HCT116 (cell line): ENCODE measurements at regions not wholly inside any gene's neighbourhood (a gene's known extent, or its start where the extent isn't known, plus 50 kb on each side); places are given as distances from the start of the nearest gene placed in this dataset.

ENCODE experiments used
- ATAC-seq: fragments of 200-7000 bp; cut with Tn5 transposase; 2 replicates; pipeline ENCODE4 v1.9.1; 2020; ENCODE audit warnings: mild to moderate bottlenecking, moderate library complexity
- BruUV-seq: library from RNA; stranded (reverse); fragments of 400-500 nt; replicated peaks from 2 replicates; lab custom pipeline; 2021; lab: Mats Ljungman, UMichigan
- CTCF ChIA-PET: fragments of 300-600 bp; sonication (Branson Sonifier 250); formaldehyde crosslinking; loops from one replicate; lab custom pipeline; 2021; ENCODE audit warnings: antibody characterized with exemption; lab: Charles Lee
- POLR2A ChIA-PET: fragments of 300-600, 350-600 bp; sonication (Branson Sonifier 250); formaldehyde crosslinking; loops from one replicate; lab custom pipeline; 2021; ENCODE audit warnings: antibody characterized with exemption; lab: Charles Lee
- RAD21 ChIA-PET, 2 experiments: fragments of 300-600 bp; sonication (Branson Sonifier 250); formaldehyde crosslinking; loops; one replicate each; lab custom pipeline; 2023; ENCODE audit warnings: low total read pairs in 2 of 2; ENCODE audit not compliant: uncharacterized antibody in 2 of 2, unreplicated experiment in 2 of 2, low non-redundant PET in 1 of 2; lab: Charles Lee
- DNase-seq: peaks from one replicate; pipeline ENCODE4 v3.0.0-alpha.2; 2010; ENCODE audit warnings: low read depth, low spot score
- H2AFZ ChIP-seq: fragments of 200-600 bp; shearing (Covaris generic), sonication (generic); 2 replicates; pipeline ENCODE4 v1.6.1; 2017; ENCODE audit warnings: low read depth, mixed run types, mixed read lengths, antibody characterized with exemption, low read length; ENCODE audit not compliant: poor library complexity, severe bottlenecking
- H3K27ac ChIP-seq: 2 replicates; pipeline ENCODE4 v1.5.1; 2012; ENCODE audit warnings: low read depth, low read length
- H3K27me3 ChIP-seq: fragments of 200-600 bp; sonication (generic); 2 replicates; pipeline ENCODE4 v1.6.1; 2016; ENCODE audit warnings: mixed run types, low read length, mixed read lengths; ENCODE audit not compliant: insufficient read depth
- H3K36me3 ChIP-seq, 2 experiments: fragments of 200-500 bp in 1 of 2; fragments of 200-600 bp in 1 of 2; sonication (Bioruptor generic) in 1 of 2; sonication (generic) in 1 of 2; 2 replicates each; pipeline versions ENCODE4 v1.5.1 to v1.6.1; 2014 to 2016; ENCODE audit warnings: low read length in 2 of 2, inconsistent platforms in 1 of 2, mixed read lengths in 1 of 2, mixed run types in 1 of 2; ENCODE audit not compliant: insufficient read depth in 2 of 2, control insufficient read depth in 1 of 2
- H3K4me1 ChIP-seq, 2 experiments: fragments of 200-600 bp in 1 of 2; sonication (generic) in 1 of 2; 2 replicates each; pipeline versions ENCODE4 v1.5.1 to v1.6.1; 2012 to 2017; ENCODE audit warnings: low read length in 2 of 2, inconsistent platforms in 1 of 2, mild to moderate bottlenecking in 1 of 2, mixed read lengths in 1 of 2, mixed run types in 1 of 2, moderate library complexity in 1 of 2; ENCODE audit not compliant: insufficient read depth in 2 of 2, control insufficient read depth in 1 of 2
- H3K4me2 ChIP-seq: fragments of 200-600 bp; sonication (generic); 2 replicates; pipeline ENCODE4 v1.6.1; 2017; ENCODE audit warnings: mixed run types, low read length, mixed read lengths
- H3K4me3 ChIP-seq, 2 experiments: fragments of 200-600 bp in 1 of 2; sonication (generic) in 1 of 2; replicated peaks in 1 of 2; 2 replicates each; pipeline ENCODE4 v1.5.1; 2011 to 2016; ENCODE audit warnings: low read length in 2 of 2, control low read depth in 1 of 2, low read depth in 1 of 2, mild to moderate bottlenecking in 1 of 2, mixed read lengths in 1 of 2, mixed run types in 1 of 2
- H3K79me2 ChIP-seq: fragments of 200-600 bp; sonication (generic); 2 replicates; pipeline ENCODE4 v1.6.1; 2017; ENCODE audit warnings: mild to moderate bottlenecking, mixed run types, low read length, moderate library complexity, mixed read lengths; ENCODE audit not compliant: insufficient read depth
- H3K9ac ChIP-seq: fragments of 200-600 bp; sonication (generic); 2 replicates; pipeline ENCODE4 v1.6.1; 2016; ENCODE audit warnings: low read length, mixed read lengths
- H3K9me2 ChIP-seq: fragments of 200-600 bp; sonication (generic), shearing (Covaris generic); 2 replicates; pipeline ENCODE4 v1.6.1; 2017; ENCODE audit warnings: mixed run types, mild to moderate bottlenecking, moderate library complexity; ENCODE audit not compliant: insufficient read depth
- H3K9me3 ChIP-seq, 2 experiments: fragments of 200-500 bp in 1 of 2; fragments of 200-600 bp in 1 of 2; sonication (Bioruptor generic) in 1 of 2; sonication (generic) in 1 of 2; 2 replicates each; pipeline ENCODE4 v1.6.1; 2014 to 2017; ENCODE audit warnings: low read length in 2 of 2, mixed read lengths in 2 of 2, inconsistent platforms in 1 of 2, low read depth in 1 of 2, mild to moderate bottlenecking in 1 of 2, mixed run types in 1 of 2, moderate library complexity in 1 of 2; ENCODE audit not compliant: control insufficient read depth in 1 of 2, insufficient read depth in 1 of 2
- H4K20me1 ChIP-seq: fragments of 200-600 bp; sonication (generic), shearing (Covaris generic); 2 replicates; pipeline ENCODE4 v1.6.1; 2017; ENCODE audit warnings: mixed run types, mild to moderate bottlenecking, moderate library complexity; ENCODE audit not compliant: insufficient read depth
- EGR1 ChIP-seq: IDR thresholded peaks from 2 replicates; pipeline ENCODE4 v1.6.1; 2012; ENCODE audit warnings: low read depth
- EZH2 ChIP-seq: fragments of 200-600 bp; sonication (generic); IDR thresholded peaks from 2 replicates; pipeline ENCODE4 v1.6.1; 2017; ENCODE audit warnings: antibody characterized with exemption, mixed run types
- JUND ChIP-seq: IDR thresholded peaks from 2 replicates; pipeline ENCODE4 v1.6.1; 2012
- MAX ChIP-seq: IDR thresholded peaks from 2 replicates; pipeline ENCODE4 v1.6.1; 2012
- POLR2A ChIP-seq: IDR thresholded peaks from 2 replicates; pipeline ENCODE4 v1.7.0; 2011; ENCODE audit warnings: borderline replicate concordance; ENCODE audit not compliant: insufficient read depth, insufficient read length; ENCODE audit errors: extremely low read depth
- POLR2AphosphoS5 ChIP-seq: IDR thresholded peaks from 2 replicates; pipeline ENCODE4 v1.6.1; 2011; ENCODE audit warnings: mild to moderate bottlenecking, low read depth, low read length, moderate library complexity
- RAD21 ChIP-seq: IDR thresholded peaks from 2 replicates; pipeline ENCODE4 v1.6.1; 2012; ENCODE audit warnings: low read depth, mild to moderate bottlenecking
- SIN3A ChIP-seq: IDR thresholded peaks from 2 replicates; pipeline ENCODE4 v1.6.1; 2012; ENCODE audit warnings: low read depth
- SRF ChIP-seq: IDR thresholded peaks from 2 replicates; pipeline ENCODE4 v1.6.1; 2012; ENCODE audit warnings: low read depth
- TCF7L2 ChIP-seq: IDR thresholded peaks from 2 replicates; pipeline ENCODE4 v1.7.0; 2011; ENCODE audit warnings: borderline replicate concordance, inconsistent platforms; ENCODE audit not compliant: insufficient read depth, insufficient read length; ENCODE audit errors: extremely low read depth
- ZFX ChIP-seq: fragments of 450-650 bp; IDR thresholded peaks from 2 replicates; pipeline ENCODE4 v1.6.1; 2017
- intact Hi-C: fragments of 100-400 bp; cut with micrococcal nuclease; formaldehyde crosslinking; loops from 2 replicates; pipeline ENCODE4 v1.10.0; 2022
- TF ChIP-seq, protein P1 (sequence below): IDR thresholded peaks from 2 replicates; pipeline ENCODE4 v1.6.1; 2012; ENCODE audit warnings: low read depth
- TF ChIP-seq, protein P2 (sequence below), 3 experiments: fragments of 200-600 bp in 1 of 3; sonication (generic) in 1 of 3; IDR thresholded peaks in 2 of 3; conservative IDR thresholded peaks in 1 of 3; 2 replicates each; pipeline ENCODE4 v1.5.1; 2012 to 2017; ENCODE audit warnings: low read depth in 2 of 3, low read length in 2 of 3, antibody characterized with exemption in 1 of 3, borderline replicate concordance in 1 of 3, control low read depth in 1 of 3, mild to moderate bottlenecking in 1 of 3, mixed read lengths in 1 of 3, mixed run types in 1 of 3, moderate library complexity in 1 of 3; ENCODE audit not compliant: insufficient read depth in 1 of 3
- TF ChIP-seq, protein P3 (sequence below): IDR thresholded peaks from 2 replicates; pipeline ENCODE4 v1.6.1; 2011; ENCODE audit warnings: mild to moderate bottlenecking, low read length, moderate library complexity; ENCODE audit not compliant: insufficient replicate concordance; ENCODE audit errors: extremely low read depth

DNA sequence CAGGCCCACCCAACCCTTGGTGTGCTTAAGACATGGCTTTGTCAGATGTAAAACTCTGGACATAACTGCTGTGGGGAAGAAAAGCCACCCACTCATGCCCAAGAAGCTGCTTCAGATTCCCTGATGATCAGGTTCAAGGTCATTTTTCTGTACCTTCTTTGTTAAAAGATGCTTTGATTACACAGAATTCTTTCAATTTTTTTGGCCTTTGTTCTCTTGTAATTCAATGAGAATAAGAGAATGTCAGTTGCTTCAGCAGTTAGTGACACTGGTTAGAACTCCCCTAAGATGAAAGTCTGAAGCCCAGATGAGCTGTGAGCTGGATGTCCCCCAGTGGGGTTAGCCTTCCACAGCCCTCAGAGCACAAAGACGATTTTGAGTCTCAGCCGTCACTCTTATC, 152.7 kb downstream of the CHRM3 start:
- no TSS peak for BruUV-seq
- POLR2A ChIA-PET, result no interaction called here

GRCh38 chr1:239539812-239540211, 153.4 kb downstream of the CHRM3 start:
- no peaks in the 10 kb centered on the region for H3K27me3 ChIP-seq
- no peak overlapping the region for H3K4me2 ChIP-seq
- ATAC-seq (no peak), DNase-seq (no peak)
- no peaks in the 10 kb centered on the region for H3K4me1 ChIP-seq
- H3K9ac ChIP-seq, result no peak overlapping the region
- intact Hi-C loops, result no loop called here
- CTCF ChIA-PET, result no interaction called here
- H3K79me2 ChIP-seq, result no peaks in the 10 kb centered on the region
- H3K9me2 ChIP-seq, result no peaks in the 10 kb centered on the region
- POLR2A ChIA-PET, result no interaction called here
- RAD21 ChIA-PET, result no interaction called here
- H3K4me3 ChIP-seq, result no peak overlapping the region
- no peaks in the 10 kb centered on the region for H3K36me3 ChIP-seq
- H3K27ac ChIP-seq, result no peak overlapping the region
- no peak overlapping the region for H2AFZ ChIP-seq
- BruUV-seq, result no TSS peak
- no peaks in the 10 kb centered on the region for H4K20me1 ChIP-seq
- peaks cover 10 to 28% of the 10 kb centered on the region in 2 experiments; a peak in 2 of 4 replicates for H3K9me3 ChIP-seq
- TF ChIP-seq RAD21, result no peak
- no peak for TF ChIP-seq POLR2A
- TF ChIP-seq ZFX, result no peak
- no peak for TF ChIP-seq SRF
- TF ChIP-seq, protein P1, sequence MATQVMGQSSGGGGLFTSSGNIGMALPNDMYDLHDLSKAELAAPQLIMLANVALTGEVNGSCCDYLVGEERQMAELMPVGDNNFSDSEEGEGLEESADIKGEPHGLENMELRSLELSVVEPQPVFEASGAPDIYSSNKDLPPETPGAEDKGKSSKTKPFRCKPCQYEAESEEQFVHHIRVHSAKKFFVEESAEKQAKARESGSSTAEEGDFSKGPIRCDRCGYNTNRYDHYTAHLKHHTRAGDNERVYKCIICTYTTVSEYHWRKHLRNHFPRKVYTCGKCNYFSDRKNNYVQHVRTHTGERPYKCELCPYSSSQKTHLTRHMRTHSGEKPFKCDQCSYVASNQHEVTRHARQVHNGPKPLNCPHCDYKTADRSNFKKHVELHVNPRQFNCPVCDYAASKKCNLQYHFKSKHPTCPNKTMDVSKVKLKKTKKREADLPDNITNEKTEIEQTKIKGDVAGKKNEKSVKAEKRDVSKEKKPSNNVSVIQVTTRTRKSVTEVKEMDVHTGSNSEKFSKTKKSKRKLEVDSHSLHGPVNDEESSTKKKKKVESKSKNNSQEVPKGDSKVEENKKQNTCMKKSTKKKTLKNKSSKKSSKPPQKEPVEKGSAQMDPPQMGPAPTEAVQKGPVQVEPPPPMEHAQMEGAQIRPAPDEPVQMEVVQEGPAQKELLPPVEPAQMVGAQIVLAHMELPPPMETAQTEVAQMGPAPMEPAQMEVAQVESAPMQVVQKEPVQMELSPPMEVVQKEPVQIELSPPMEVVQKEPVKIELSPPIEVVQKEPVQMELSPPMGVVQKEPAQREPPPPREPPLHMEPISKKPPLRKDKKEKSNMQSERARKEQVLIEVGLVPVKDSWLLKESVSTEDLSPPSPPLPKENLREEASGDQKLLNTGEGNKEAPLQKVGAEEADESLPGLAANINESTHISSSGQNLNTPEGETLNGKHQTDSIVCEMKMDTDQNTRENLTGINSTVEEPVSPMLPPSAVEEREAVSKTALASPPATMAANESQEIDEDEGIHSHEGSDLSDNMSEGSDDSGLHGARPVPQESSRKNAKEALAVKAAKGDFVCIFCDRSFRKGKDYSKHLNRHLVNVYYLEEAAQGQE, result no peak
- TF ChIP-seq TCF7L2, result no peak
- TF ChIP-seq POLR2AphosphoS5, result no peak
- TF ChIP-seq, protein P2, sequence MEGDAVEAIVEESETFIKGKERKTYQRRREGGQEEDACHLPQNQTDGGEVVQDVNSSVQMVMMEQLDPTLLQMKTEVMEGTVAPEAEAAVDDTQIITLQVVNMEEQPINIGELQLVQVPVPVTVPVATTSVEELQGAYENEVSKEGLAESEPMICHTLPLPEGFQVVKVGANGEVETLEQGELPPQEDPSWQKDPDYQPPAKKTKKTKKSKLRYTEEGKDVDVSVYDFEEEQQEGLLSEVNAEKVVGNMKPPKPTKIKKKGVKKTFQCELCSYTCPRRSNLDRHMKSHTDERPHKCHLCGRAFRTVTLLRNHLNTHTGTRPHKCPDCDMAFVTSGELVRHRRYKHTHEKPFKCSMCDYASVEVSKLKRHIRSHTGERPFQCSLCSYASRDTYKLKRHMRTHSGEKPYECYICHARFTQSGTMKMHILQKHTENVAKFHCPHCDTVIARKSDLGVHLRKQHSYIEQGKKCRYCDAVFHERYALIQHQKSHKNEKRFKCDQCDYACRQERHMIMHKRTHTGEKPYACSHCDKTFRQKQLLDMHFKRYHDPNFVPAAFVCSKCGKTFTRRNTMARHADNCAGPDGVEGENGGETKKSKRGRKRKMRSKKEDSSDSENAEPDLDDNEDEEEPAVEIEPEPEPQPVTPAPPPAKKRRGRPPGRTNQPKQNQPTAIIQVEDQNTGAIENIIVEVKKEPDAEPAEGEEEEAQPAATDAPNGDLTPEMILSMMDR (IDR thresholded peaks at IDR 0.05 in 2 of 3, conservative IDR thresholded peaks at IDR 0.05 in 1 of 3; ENCODE audit: borderline replicate concordance in 1 of 3, insufficient read depth in 1 of 3, low read depth in 2 of 3, low read length in 2 of 3), result no peak
- TF ChIP-seq SIN3A, result no peak
- TF ChIP-seq MAX, result no peak
- TF ChIP-seq EGR1, result no peak
- TF ChIP-seq, protein P3, sequence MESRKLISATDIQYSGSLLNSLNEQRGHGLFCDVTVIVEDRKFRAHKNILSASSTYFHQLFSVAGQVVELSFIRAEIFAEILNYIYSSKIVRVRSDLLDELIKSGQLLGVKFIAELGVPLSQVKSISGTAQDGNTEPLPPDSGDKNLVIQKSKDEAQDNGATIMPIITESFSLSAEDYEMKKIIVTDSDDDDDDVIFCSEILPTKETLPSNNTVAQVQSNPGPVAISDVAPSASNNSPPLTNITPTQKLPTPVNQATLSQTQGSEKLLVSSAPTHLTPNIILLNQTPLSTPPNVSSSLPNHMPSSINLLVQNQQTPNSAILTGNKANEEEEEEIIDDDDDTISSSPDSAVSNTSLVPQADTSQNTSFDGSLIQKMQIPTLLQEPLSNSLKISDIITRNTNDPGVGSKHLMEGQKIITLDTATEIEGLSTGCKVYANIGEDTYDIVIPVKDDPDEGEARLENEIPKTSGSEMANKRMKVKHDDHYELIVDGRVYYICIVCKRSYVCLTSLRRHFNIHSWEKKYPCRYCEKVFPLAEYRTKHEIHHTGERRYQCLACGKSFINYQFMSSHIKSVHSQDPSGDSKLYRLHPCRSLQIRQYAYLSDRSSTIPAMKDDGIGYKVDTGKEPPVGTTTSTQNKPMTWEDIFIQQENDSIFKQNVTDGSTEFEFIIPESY, result no peak

More for the DNA sequence above, 152.7 kb downstream of the CHRM3 start:
- no peaks in the 10 kb centered on the region for H3K27me3 ChIP-seq
- no peak overlapping the region for H3K27ac ChIP-seq
- intact Hi-C loops, result no loop called here
- H4K20me1 ChIP-seq, result no peaks in the 10 kb centered on the region
- DNase-seq (no peak), ATAC-seq (no peak)
- no peaks in the 10 kb centered on the region for H3K9me2 ChIP-seq
- no peak overlapping the region for H3K4me3 ChIP-seq
- no peaks in the 10 kb centered on the region for H3K36me3 ChIP-seq
- H3K9ac ChIP-seq, result no peak overlapping the region
- RAD21 ChIA-PET, result no interaction called here
- H3K4me1 ChIP-seq, result no peaks in the 10 kb centered on the region
- H2AFZ ChIP-seq, result no peak overlapping the region
- CTCF ChIA-PET, result no interaction called here
- H3K9me3 ChIP-seq, result peaks cover 10 to 25% of the 10 kb centered on the region in 2 experiments; a peak in 2 of 4 replicates
- H3K79me2 ChIP-seq, result no peaks in the 10 kb centered on the region
- no peak overlapping the region for H3K4me2 ChIP-seq
- no peak for TF ChIP-seq EZH2
- TF ChIP-seq JUND, result no peak
- TF ChIP-seq POLR2A, result no peak
